Fibroblast of lung (primary cell): ENCODE measurements at regions not wholly inside any gene's neighbourhood (a gene's known extent, or its start where the extent isn't known, plus 50 kb on each side); places are given as distances from the start of the nearest gene placed in this dataset.

Source experiments
- CTCF ChIP-seq, 2 donors: IDR thresholded peaks in 1 of 2; conservative IDR thresholded peaks in 1 of 2; 1 replicate in 1 of 2; 2 replicates in 1 of 2; pipeline ENCODE4 v1.5.1; 2011 to 2012; ENCODE audit warnings: low read length in 2 of 2, control low read depth in 1 of 2, inconsistent platforms in 1 of 2, low read depth in 1 of 2, mild to moderate bottlenecking in 1 of 2
- EZH2 ChIP-seq: IDR thresholded peaks from 2 replicates; pipeline ENCODE4 v1.5.1; 2012; ENCODE audit warnings: low read length, control low read depth, mild to moderate bottlenecking; ENCODE audit errors: missing control alignments

GRCh38 chr10:121405953-121406352 is 192.3 kb downstream of the FGFR2 start:
- TF ChIP-seq CTCF (conservative IDR thresholded peaks at IDR 0.05 in 1 of 2, IDR thresholded peaks at IDR 0.05 in 1 of 2; ENCODE audit: low read depth in 1 of 2, low read length in 2 of 2) (no peak), EZH2 (no peak)
